Panc1 (cell line): ENCODE measurements at regions not wholly inside any gene's neighbourhood (a gene's known extent, or its start where the extent isn't known, plus 50 kb on each side); places are given as distances from the start of the nearest gene placed in this dataset.

ENCODE experiments used
- CTCF ChIP-seq: fragments of 450-650 bp; IDR thresholded peaks from 2 replicates; pipeline ENCODE4 v1.5.1; 2017; ENCODE audit warnings: mild to moderate bottlenecking
- POLR2AphosphoS5 ChIP-seq: IDR thresholded peaks from 2 replicates; pipeline ENCODE4 v1.6.1; 2012; ENCODE audit warnings: mild to moderate bottlenecking, low read depth, low read length, moderate library complexity
- SIN3A ChIP-seq: IDR thresholded peaks from 2 replicates; pipeline ENCODE4 v1.6.1; 2012; ENCODE audit warnings: low read depth, mild to moderate bottlenecking, low read length, moderate library complexity, borderline replicate concordance; ENCODE audit not compliant: insufficient read depth
- TCF7L2 ChIP-seq: IDR thresholded peaks from 2 replicates; pipeline ENCODE4 v1.6.1; 2011; ENCODE audit warnings: mild to moderate bottlenecking, low read depth, low read length, inconsistent platforms

DNA sequence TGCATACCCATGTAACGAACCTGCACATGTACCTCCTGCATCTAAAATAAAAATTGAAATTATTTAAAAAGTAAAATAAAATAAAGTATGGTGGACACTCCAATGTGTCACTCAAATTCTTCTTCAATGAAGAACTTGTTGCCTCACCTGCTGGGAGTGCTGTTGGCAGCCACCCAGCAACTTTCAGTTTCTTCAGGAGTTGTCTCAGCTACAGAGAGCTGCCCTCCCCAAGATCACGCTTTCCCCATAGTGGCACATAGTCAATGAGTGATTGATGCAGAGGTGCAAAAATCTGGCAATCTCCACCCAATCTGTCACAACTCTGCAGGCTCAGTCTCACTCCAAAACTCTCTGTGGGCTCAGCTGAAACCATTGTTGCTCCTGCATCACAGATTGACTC lies 92.3 kb upstream of the C11orf87 start:
- no peak for TF ChIP-seq TCF7L2
- no peak for TF ChIP-seq CTCF
- no peak for TF ChIP-seq POLR2AphosphoS5
- no peak for TF ChIP-seq SIN3A
